Esophagus squamous epithelium (tissue), 4 donors: ENCODE measurements at regions not wholly inside any gene's neighbourhood (a gene's known extent, or its start where the extent isn't known, plus 50 kb on each side); places are given as distances from the start of the nearest gene placed in this dataset.

Source experiments
- POLR2A ChIP-seq, 4 donors: fragments of 450-650 bp; IDR thresholded peaks; one replicate each; pipeline ENCODE4 v1.6.1; 2017; ENCODE audit warnings: antibody characterized with exemption in 4 of 4, mild to moderate bottlenecking in 4 of 4, moderate library complexity in 3 of 4
- TF ChIP-seq, protein P1 (sequence below), 6 experiments: fragments of 450-650 bp in 4 of 6; fragments of 200-600 bp in 2 of 6; sonication (generic) in 2 of 6; IDR thresholded peaks; one replicate each; pipeline ENCODE4 v1.5.1; 2016 to 2019; ENCODE audit warnings: antibody characterized with exemption in 6 of 6, mild to moderate bottlenecking in 4 of 6, moderate library complexity in 4 of 6

DNA sequence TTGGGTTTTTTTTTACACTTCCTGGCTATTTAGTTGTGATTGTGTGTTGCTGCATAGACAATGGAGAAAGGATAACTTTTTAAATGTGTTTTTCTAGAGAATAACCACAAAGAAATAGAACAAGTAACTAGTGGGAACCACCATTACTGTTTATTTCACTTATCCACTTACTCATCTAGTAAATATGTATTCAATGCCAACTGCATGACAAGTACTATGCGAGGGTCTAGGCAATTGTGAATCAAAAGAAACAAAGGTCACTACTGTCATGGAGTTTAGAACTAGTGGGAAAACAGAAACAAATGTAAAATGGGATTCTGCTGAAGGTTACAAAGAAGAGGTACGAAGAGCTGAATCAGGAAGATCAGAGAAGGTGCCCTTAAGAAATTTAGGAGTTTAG lies 600.9 kb upstream of the ROBO2 start:
- TF ChIP-seq, protein P1, sequence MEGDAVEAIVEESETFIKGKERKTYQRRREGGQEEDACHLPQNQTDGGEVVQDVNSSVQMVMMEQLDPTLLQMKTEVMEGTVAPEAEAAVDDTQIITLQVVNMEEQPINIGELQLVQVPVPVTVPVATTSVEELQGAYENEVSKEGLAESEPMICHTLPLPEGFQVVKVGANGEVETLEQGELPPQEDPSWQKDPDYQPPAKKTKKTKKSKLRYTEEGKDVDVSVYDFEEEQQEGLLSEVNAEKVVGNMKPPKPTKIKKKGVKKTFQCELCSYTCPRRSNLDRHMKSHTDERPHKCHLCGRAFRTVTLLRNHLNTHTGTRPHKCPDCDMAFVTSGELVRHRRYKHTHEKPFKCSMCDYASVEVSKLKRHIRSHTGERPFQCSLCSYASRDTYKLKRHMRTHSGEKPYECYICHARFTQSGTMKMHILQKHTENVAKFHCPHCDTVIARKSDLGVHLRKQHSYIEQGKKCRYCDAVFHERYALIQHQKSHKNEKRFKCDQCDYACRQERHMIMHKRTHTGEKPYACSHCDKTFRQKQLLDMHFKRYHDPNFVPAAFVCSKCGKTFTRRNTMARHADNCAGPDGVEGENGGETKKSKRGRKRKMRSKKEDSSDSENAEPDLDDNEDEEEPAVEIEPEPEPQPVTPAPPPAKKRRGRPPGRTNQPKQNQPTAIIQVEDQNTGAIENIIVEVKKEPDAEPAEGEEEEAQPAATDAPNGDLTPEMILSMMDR (IDR thresholded peaks at IDR 0.05), result no peak
- no peak for TF ChIP-seq POLR2A (IDR thresholded peaks at IDR 0.05)
